Osteoblast (primary cell): ENCODE measurements at regions not wholly inside any gene's neighbourhood (a gene's known extent, or its start where the extent isn't known, plus 50 kb on each side); places are given as distances from the start of the nearest gene placed in this dataset.

Experiments used
- DNase-seq: peaks from one replicate; pipeline ENCODE4 v3.0.0; 2011; ENCODE audit warnings: low spot score, mixed read lengths; ENCODE audit not compliant: insufficient read length; ENCODE audit errors: missing footprints
- H2AFZ ChIP-seq: 2 replicates; pipeline ENCODE4 v1.6.0; 2011; ENCODE audit warnings: mild to moderate bottlenecking, low read length
- H3K27ac ChIP-seq: 2 replicates; pipeline ENCODE4 v1.5.1; 2011; ENCODE audit warnings: mild to moderate bottlenecking, low read depth, low read length, moderate library complexity
- H3K27me3 ChIP-seq: 2 replicates; pipeline ENCODE4 v1.6.0; 2012; ENCODE audit warnings: mild to moderate bottlenecking, control low read depth, inconsistent platforms, low read length, moderate library complexity; ENCODE audit not compliant: insufficient read depth
- H3K36me3 ChIP-seq: 2 replicates; pipeline ENCODE4 v1.5.1; 2011; ENCODE audit warnings: mild to moderate bottlenecking, low read length, control low read depth, moderate library complexity; ENCODE audit not compliant: insufficient read depth
- H3K4me1 ChIP-seq: 2 replicates; pipeline ENCODE4 v1.5.1; 2011; ENCODE audit warnings: mild to moderate bottlenecking, low read length, control low read depth, moderate library complexity; ENCODE audit not compliant: insufficient read depth
- H3K4me2 ChIP-seq: 2 replicates; pipeline ENCODE4 v1.6.0; 2011; ENCODE audit warnings: mild to moderate bottlenecking, low read length; ENCODE audit not compliant: insufficient read depth
- H3K4me3 ChIP-seq: fragments of 200-600 bp; sonication (generic); 3 replicates; pipeline ENCODE4 v1.5.1; 2012; ENCODE audit warnings: mild to moderate bottlenecking, low read length, inconsistent platforms; ENCODE audit not compliant: insufficient read depth
- H3K79me2 ChIP-seq: 2 replicates; pipeline ENCODE4 v1.6.0; 2012; ENCODE audit warnings: mild to moderate bottlenecking, low read length, control low read depth, inconsistent platforms; ENCODE audit not compliant: insufficient read depth
- H3K9me3 ChIP-seq: 2 replicates; pipeline ENCODE4 v1.5.1; 2011; ENCODE audit warnings: low read depth, low read length, control low read depth
- H4K20me1 ChIP-seq: 2 replicates; pipeline ENCODE4 v1.6.0; 2012; ENCODE audit warnings: mild to moderate bottlenecking, low read length, control low read depth; ENCODE audit not compliant: insufficient read depth
- CTCF ChIP-seq: IDR thresholded peaks from 2 replicates; pipeline ENCODE4 v1.5.1; 2011; ENCODE audit warnings: mild to moderate bottlenecking, low read depth, low read length, moderate library complexity; ENCODE audit errors: extremely low read depth

- H3K4me2 ChIP-seq = no peak overlapping the region
- DNase-seq = no peak
- no peaks in the 10 kb centered on the region for H3K79me2 ChIP-seq
- H3K27me3 ChIP-seq = no peaks in the 10 kb centered on the region
- H3K27ac ChIP-seq = no peak overlapping the region
- H3K36me3 ChIP-seq = no peaks in the 10 kb centered on the region
- H3K4me3 ChIP-seq = no peak overlapping the region
- TF ChIP-seq CTCF = no peak
- no peaks in the 10 kb centered on the region for H4K20me1 ChIP-seq
- peaks cover 7% of the 10 kb centered on the region for H3K4me1 ChIP-seq
- H2AFZ ChIP-seq = peak overlapping the region; percentile 10
- no peaks in the 10 kb centered on the region for H3K9me3 ChIP-seq
These were observed 89.0 kb upstream of the AKIRIN2 start for GRCh38 chr6:87791029-87791428.

GRCh38 chr6:87789900-87790290, 87.9 kb upstream of the AKIRIN2 start:
- Histone ChIP-seq H3K4me1 (peaks cover 7% of the 10 kb centered on the region), H3K79me2 (no peaks in the 10 kb centered on the region), H4K20me1 (no peaks in the 10 kb centered on the region), H3K9me3 (no peaks in the 10 kb centered on the region), H3K4me3 (no peak overlapping the region), H2AFZ (no peak overlapping the region), H3K4me2 (no peak overlapping the region), H3K27me3 (no peaks in the 10 kb centered on the region), H3K27ac (no peak overlapping the region), H3K36me3 (no peaks in the 10 kb centered on the region)
- no peak for DNase-seq
- no peak for TF ChIP-seq CTCF

- no peaks in the 10 kb centered on the region for H3K36me3 ChIP-seq
- H3K4me3 ChIP-seq = peak overlapping the region; percentile 11
- peak; percentile 61 for DNase-seq
- no peak overlapping the region for H2AFZ ChIP-seq
- no peaks in the 10 kb centered on the region for H3K27me3 ChIP-seq
- no peak overlapping the region for H3K27ac ChIP-seq
- H4K20me1 ChIP-seq = no peaks in the 10 kb centered on the region
- H3K9me3 ChIP-seq = no peaks in the 10 kb centered on the region
- TF ChIP-seq CTCF = no peak
- H3K79me2 ChIP-seq = no peaks in the 10 kb centered on the region
- peak overlapping the region; percentile 53 for H3K4me2 ChIP-seq
- peaks cover 7% of the 10 kb centered on the region for H3K4me1 ChIP-seq
These were observed 87.3 kb upstream of the AKIRIN2 start for GRCh38 chr6:87789198-87789899.

- Histone ChIP-seq H3K36me3 (no peaks in the 10 kb centered on the region), H3K4me3 (no peak overlapping the region), H3K27me3 (peaks cover 6% of the 10 kb centered on the region), H3K79me2 (no peaks in the 10 kb centered on the region), H3K27ac (no peak overlapping the region), H2AFZ (no peak overlapping the region), H3K9me3 (no peaks in the 10 kb centered on the region), H3K4me2 (no peak overlapping the region), H4K20me1 (no peaks in the 10 kb centered on the region), H3K4me1 (peaks cover 7% of the 10 kb centered on the region)
- DNase-seq = no peak
- TF ChIP-seq CTCF = no peak
These were observed 86.1 kb upstream of the AKIRIN2 start for GRCh38 chr6:87788141-87788540.
